ENCODE measurements at regions not wholly inside any gene's neighbourhood (a gene's known extent, or its start where the extent isn't known, plus 50 kb on each side); places are given as distances from the start of the nearest gene placed in this dataset.

- H3K27me3 Mint-ChIP-seq = peaks cover 14% of the 10 kb centered on the region
- ATAC-seq (ENCODE audit: low read depth in 2 of 2) = no peak
- no peaks in the 10 kb centered on the region for H3K4me1 Mint-ChIP-seq
Observed at GRCh38 chr9:117775591-117775990, 71.4 kb downstream of the TLR4 start.

DNA sequence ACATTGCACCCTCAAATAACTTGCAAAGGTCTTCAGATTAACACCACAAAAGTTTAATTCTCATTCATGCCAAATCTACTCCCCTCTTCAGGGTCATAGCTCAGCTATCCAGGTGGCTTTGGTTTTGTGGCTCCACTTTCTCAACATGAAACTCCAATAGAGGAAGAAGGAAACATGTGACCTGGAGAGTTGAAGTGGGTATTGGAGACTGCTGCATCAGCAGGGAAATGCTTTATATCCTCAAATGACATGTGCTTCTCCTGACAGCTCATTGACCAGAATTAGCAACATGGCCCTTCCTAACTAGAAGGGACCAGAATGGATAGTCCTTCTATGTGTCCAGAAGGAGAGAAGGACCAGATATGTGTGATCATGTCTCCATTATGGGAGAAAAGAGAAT, 73.6 kb downstream of the TLR4 start:
- DNase-seq (no peak), ATAC-seq (ENCODE audit: low read depth in 2 of 2) (no peak)
- Mint-ChIP-seq H3K9me3 (peaks cover 0 to 8% (median 0%) of the 10 kb centered on the region in 7 donors), H3K36me3 (no peaks in the 10 kb centered on the region), H3K27ac (no peak overlapping the region), H3K27me3 (peaks cover 1% of the 10 kb centered on the region), H3K4me3 (no peak overlapping the region), H3K4me1 (no peaks in the 10 kb centered on the region)
- Histone ChIP-seq H3K36me3 (ENCODE audit: control insufficient read depth, insufficient read depth, low read length) (no peaks in the 10 kb centered on the region), H3K27me3 (ENCODE audit: control insufficient read depth, insufficient read depth, low read length) (no peaks in the 10 kb centered on the region), H3K27ac (ENCODE audit: insufficient read depth, low read length, poor library complexity, severe bottlenecking) (no peak overlapping the region), H3K9me3 (ENCODE audit: control insufficient read depth in 2 of 2, low read length in 2 of 2) (no peaks in the 10 kb centered on the region), H3K4me3 (ENCODE audit: low read depth, low read length) (no peak overlapping the region), H3K4me1 (ENCODE audit: control insufficient read depth, insufficient read depth, low read length, poor library complexity, severe bottlenecking) (no peaks in the 10 kb centered on the region)

More at GRCh38 chr9:117775591-117775990, 71.4 kb downstream of the TLR4 start:
- no peak overlapping the region for H3K27ac ChIP-seq (ENCODE audit: insufficient read depth, low read length, poor library complexity, severe bottlenecking)
- no peaks in the 10 kb centered on the region for H3K9me3 ChIP-seq (ENCODE audit: control insufficient read depth in 2 of 2, low read length in 2 of 2)
- H3K27me3 ChIP-seq (ENCODE audit: control insufficient read depth, insufficient read depth, low read length) = no peaks in the 10 kb centered on the region
- DNase-seq = no peak
- Mint-ChIP-seq H3K4me3 (no peak overlapping the region), H3K27ac (peak overlapping the region in 1 of 3 donors; percentile 11), H3K9me3 (peaks cover 0 to 12% (median 0%) of the 10 kb centered on the region in 7 donors), H3K36me3 (no peaks in the 10 kb centered on the region)
- H3K4me3 ChIP-seq (ENCODE audit: low read depth, low read length) = no peak overlapping the region
- no peaks in the 10 kb centered on the region for H3K4me1 ChIP-seq (ENCODE audit: control insufficient read depth, insufficient read depth, low read length, poor library complexity, severe bottlenecking)
- no peaks in the 10 kb centered on the region for H3K36me3 ChIP-seq (ENCODE audit: control insufficient read depth, insufficient read depth, low read length)

DNA sequence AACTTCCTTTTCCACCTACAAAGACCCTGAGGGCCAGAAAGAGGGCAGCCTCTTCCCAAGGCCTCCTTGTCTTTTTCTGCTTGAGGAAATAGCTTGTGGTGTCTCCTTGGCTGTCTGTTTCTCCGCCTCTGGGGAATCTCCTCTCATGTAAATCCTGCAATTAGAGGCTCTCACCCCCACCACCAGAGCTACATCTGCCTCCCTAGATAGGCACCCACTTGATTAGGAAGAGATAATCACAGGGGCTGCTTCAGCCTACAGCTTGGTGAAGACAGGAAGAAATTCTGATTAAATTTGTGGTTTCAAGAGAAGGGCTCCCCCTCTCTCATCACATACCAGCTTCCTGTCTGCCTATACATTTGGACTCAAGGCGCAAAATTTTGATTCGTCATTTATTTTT, 75.6 kb downstream of the TLR4 start:
- H3K36me3 ChIP-seq (ENCODE audit: control insufficient read depth, insufficient read depth, low read length) = no peaks in the 10 kb centered on the region
- no peak overlapping the region for H3K4me3 ChIP-seq (ENCODE audit: low read depth, low read length)
- no peaks in the 10 kb centered on the region for H3K4me1 Mint-ChIP-seq
- peaks cover 0 to 6% (median 0%) of the 10 kb centered on the region in 7 donors for H3K9me3 Mint-ChIP-seq
- H3K9me3 ChIP-seq (ENCODE audit: control insufficient read depth in 2 of 2, low read length in 2 of 2) = no peaks in the 10 kb centered on the region
- H3K4me3 Mint-ChIP-seq = no peak overlapping the region
- DNase-seq = peak in 1 of 3 donors; percentile 8
- no peaks in the 10 kb centered on the region for H3K27me3 Mint-ChIP-seq
- H3K27me3 ChIP-seq (ENCODE audit: control insufficient read depth, insufficient read depth, low read length) = no peaks in the 10 kb centered on the region
- no peak for ATAC-seq (ENCODE audit: low read depth in 2 of 2)
- no peak overlapping the region for H3K27ac ChIP-seq (ENCODE audit: insufficient read depth, low read length, poor library complexity, severe bottlenecking)
- H3K4me1 ChIP-seq (ENCODE audit: control insufficient read depth, insufficient read depth, low read length, poor library complexity, severe bottlenecking) = no peaks in the 10 kb centered on the region
- no peaks in the 10 kb centered on the region for H3K36me3 Mint-ChIP-seq
- no peak overlapping the region for H3K27ac Mint-ChIP-seq

DNA sequence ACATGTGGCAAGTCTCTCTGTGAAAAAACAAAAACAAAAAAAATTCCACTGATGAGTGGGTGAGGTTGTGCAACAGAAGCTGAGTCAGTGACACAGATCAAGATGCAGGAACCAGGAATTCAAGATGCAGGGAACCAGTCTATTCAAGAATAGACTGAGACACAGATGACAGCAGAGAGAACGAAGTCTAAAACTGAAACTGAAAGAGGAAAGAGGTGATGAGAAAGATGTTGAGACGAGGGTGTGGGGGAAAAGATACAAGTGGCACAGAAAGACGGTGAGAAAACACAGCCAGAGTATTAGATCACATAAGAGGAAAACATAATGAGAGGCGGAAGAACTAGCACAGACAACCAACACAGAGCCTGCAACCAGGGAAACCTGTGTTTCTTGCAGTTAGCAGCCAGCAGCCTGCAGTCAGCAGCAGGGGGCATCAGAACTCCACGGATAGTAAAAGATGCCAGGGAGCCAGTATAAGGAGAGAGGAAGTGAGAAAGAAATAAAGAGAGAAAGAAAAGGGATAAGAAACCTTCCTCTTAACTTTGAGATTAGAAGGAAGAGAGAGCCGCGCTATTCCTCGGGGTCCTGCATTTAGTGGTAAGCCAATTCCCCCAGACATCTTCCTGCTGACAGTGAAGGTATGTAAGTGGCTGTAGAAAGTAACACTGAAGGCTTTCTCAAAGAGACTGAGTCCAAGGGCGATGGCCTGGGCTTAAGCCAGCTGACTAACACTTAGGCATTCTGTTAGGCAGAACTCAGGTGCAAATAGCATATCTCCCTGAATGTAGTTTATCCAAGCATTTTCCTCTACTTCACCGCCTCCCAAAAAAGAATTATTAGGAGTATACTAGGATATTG, 79.0 kb downstream of the TLR4 start:
- ATAC-seq (ENCODE audit: low read depth in 2 of 2) (peak; percentile 48 to 52), DNase-seq (peak; percentile 16 to 79 (median 50))
- peak overlapping the region; percentile 31 for H3K27ac ChIP-seq (ENCODE audit: insufficient read depth, low read length, poor library complexity, severe bottlenecking)
- H3K36me3 ChIP-seq (ENCODE audit: control insufficient read depth, insufficient read depth, low read length) = no peaks in the 10 kb centered on the region
- H3K36me3 Mint-ChIP-seq = no peaks in the 10 kb centered on the region
- H3K4me3 ChIP-seq (ENCODE audit: low read depth, low read length) = peak overlapping the region; percentile 69
- no peaks in the 10 kb centered on the region for H3K4me1 Mint-ChIP-seq
- H3K9me3 Mint-ChIP-seq = peaks cover 0 to 5% (median 0%) of the 10 kb centered on the region in 7 donors
- H3K27me3 Mint-ChIP-seq = peaks cover 4% of the 10 kb centered on the region
- no peaks in the 10 kb centered on the region for H3K9me3 ChIP-seq (ENCODE audit: control insufficient read depth in 2 of 2, low read length in 2 of 2)
- H3K4me3 Mint-ChIP-seq = no peak overlapping the region
- H3K27ac Mint-ChIP-seq = no peak overlapping the region
- no peaks in the 10 kb centered on the region for H3K4me1 ChIP-seq (ENCODE audit: control insufficient read depth, insufficient read depth, low read length, poor library complexity, severe bottlenecking)
- H3K27me3 ChIP-seq (ENCODE audit: control insufficient read depth, insufficient read depth, low read length) = no peaks in the 10 kb centered on the region

- peak; percentile 44 to 57 for ATAC-seq (ENCODE audit: low read depth in 2 of 2)
- Mint-ChIP-seq H3K4me3 (no peak overlapping the region), H3K36me3 (no peaks in the 10 kb centered on the region), H3K27me3 (peaks cover 4% of the 10 kb centered on the region), H3K4me1 (no peaks in the 10 kb centered on the region), H3K9me3 (peaks cover 0 to 5% (median 0%) of the 10 kb centered on the region in 7 donors), H3K27ac (no peak overlapping the region)
- Histone ChIP-seq H3K4me3 (ENCODE audit: low read depth, low read length) (peak overlapping the region; percentile 69), H3K4me1 (ENCODE audit: control insufficient read depth, insufficient read depth, low read length, poor library complexity, severe bottlenecking) (no peaks in the 10 kb centered on the region), H3K36me3 (ENCODE audit: control insufficient read depth, insufficient read depth, low read length) (no peaks in the 10 kb centered on the region), H3K27ac (ENCODE audit: insufficient read depth, low read length, poor library complexity, severe bottlenecking) (peak overlapping the region; percentile 31), H3K27me3 (ENCODE audit: control insufficient read depth, insufficient read depth, low read length) (no peaks in the 10 kb centered on the region), H3K9me3 (ENCODE audit: control insufficient read depth in 2 of 2, low read length in 2 of 2) (no peaks in the 10 kb centered on the region)
- peak; percentile 2 to 74 (median 32) for DNase-seq
Observed at GRCh38 chr9:117783828-117784227, 79.6 kb downstream of the TLR4 start.

DNA sequence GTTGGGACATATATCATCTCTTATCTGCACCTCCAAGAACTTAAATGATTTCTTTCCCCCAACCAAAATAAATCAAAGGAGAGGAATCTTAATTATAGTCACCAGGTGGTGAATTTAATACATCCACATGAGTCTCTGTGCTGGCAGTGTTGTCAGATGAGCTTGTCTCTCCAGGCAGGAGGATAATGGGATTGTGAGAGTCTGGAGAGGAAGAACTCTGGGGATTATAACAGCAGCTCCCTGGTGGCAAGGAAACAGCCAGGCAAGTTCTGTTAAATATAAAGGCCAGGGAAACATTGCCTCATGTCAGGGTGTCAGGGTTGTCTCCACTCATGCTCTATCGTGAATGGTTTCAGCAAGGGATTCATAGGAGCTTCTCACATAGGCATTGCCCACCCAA, 80.8 kb downstream of the TLR4 start:
- DNase-seq (no peak), ATAC-seq (ENCODE audit: low read depth in 2 of 2) (no peak)
- peaks cover 0 to 4% (median 0%) of the 10 kb centered on the region in 7 donors for H3K9me3 Mint-ChIP-seq
- H3K4me3 Mint-ChIP-seq = no peak overlapping the region
- peaks cover 4% of the 10 kb centered on the region for H3K27me3 Mint-ChIP-seq
- no peaks in the 10 kb centered on the region for H3K4me1 Mint-ChIP-seq
- no peaks in the 10 kb centered on the region for H3K36me3 ChIP-seq (ENCODE audit: control insufficient read depth, insufficient read depth, low read length)
- H3K27ac ChIP-seq (ENCODE audit: insufficient read depth, low read length, poor library complexity, severe bottlenecking) = no peak overlapping the region
- H3K4me3 ChIP-seq (ENCODE audit: low read depth, low read length) = no peak overlapping the region
- no peaks in the 10 kb centered on the region for H3K27me3 ChIP-seq (ENCODE audit: control insufficient read depth, insufficient read depth, low read length)
- H3K27ac Mint-ChIP-seq = no peak overlapping the region
- H3K4me1 ChIP-seq (ENCODE audit: control insufficient read depth, insufficient read depth, low read length, poor library complexity, severe bottlenecking) = no peaks in the 10 kb centered on the region
- H3K36me3 Mint-ChIP-seq = no peaks in the 10 kb centered on the region
- no peaks in the 10 kb centered on the region for H3K9me3 ChIP-seq (ENCODE audit: control insufficient read depth in 2 of 2, low read length in 2 of 2)

GRCh38 chr9:117787746-117788145, 83.5 kb downstream of the TLR4 start:
- peak overlapping the region in 1 of 3 donors; percentile 23 for H3K27ac Mint-ChIP-seq
- H3K36me3 Mint-ChIP-seq = no peaks in the 10 kb centered on the region
- peaks cover 0 to 9% (median 0%) of the 10 kb centered on the region in 7 donors for H3K9me3 Mint-ChIP-seq
- no peak overlapping the region for H3K4me3 Mint-ChIP-seq
- Histone ChIP-seq H3K27ac (ENCODE audit: insufficient read depth, low read length, poor library complexity, severe bottlenecking) (no peak overlapping the region), H3K4me3 (ENCODE audit: low read depth, low read length) (no peak overlapping the region), H3K9me3 (ENCODE audit: control insufficient read depth in 2 of 2, low read length in 2 of 2) (no peaks in the 10 kb centered on the region), H3K27me3 (ENCODE audit: control insufficient read depth, insufficient read depth, low read length) (no peaks in the 10 kb centered on the region), H3K4me1 (ENCODE audit: control insufficient read depth, insufficient read depth, low read length, poor library complexity, severe bottlenecking) (no peaks in the 10 kb centered on the region), H3K36me3 (ENCODE audit: control insufficient read depth, insufficient read depth, low read length) (no peaks in the 10 kb centered on the region)
- H3K4me1 Mint-ChIP-seq = no peaks in the 10 kb centered on the region
- no peak for ATAC-seq (ENCODE audit: low read depth in 2 of 2)
- peaks cover 4% of the 10 kb centered on the region for H3K27me3 Mint-ChIP-seq
- DNase-seq = no peak

GRCh38 chr9:117795271-117795670, 91.1 kb downstream of the TLR4 start:
- Mint-ChIP-seq H3K4me1 (no peaks in the 10 kb centered on the region), H3K36me3 (no peaks in the 10 kb centered on the region), H3K9me3 (peaks cover 0 to 6% (median 4%) of the 10 kb centered on the region in 7 donors), H3K27ac (no peak overlapping the region), H3K4me3 (no peak overlapping the region), H3K27me3 (no peaks in the 10 kb centered on the region)
- DNase-seq (no peak), ATAC-seq (ENCODE audit: low read depth in 2 of 2) (no peak)
- H3K36me3 ChIP-seq (ENCODE audit: control insufficient read depth, insufficient read depth, low read length) = no peaks in the 10 kb centered on the region
- H3K9me3 ChIP-seq (ENCODE audit: control insufficient read depth in 2 of 2, low read length in 2 of 2) = no peaks in the 10 kb centered on the region
- no peak overlapping the region for H3K4me3 ChIP-seq (ENCODE audit: low read depth, low read length)
- no peak overlapping the region for H3K27ac ChIP-seq (ENCODE audit: insufficient read depth, low read length, poor library complexity, severe bottlenecking)
- no peaks in the 10 kb centered on the region for H3K27me3 ChIP-seq (ENCODE audit: control insufficient read depth, insufficient read depth, low read length)
- H3K4me1 ChIP-seq (ENCODE audit: control insufficient read depth, insufficient read depth, low read length, poor library complexity, severe bottlenecking) = no peaks in the 10 kb centered on the region
